DMS153 (cell line): ENCODE measurements at regions not wholly inside any gene's neighbourhood (a gene's known extent, or its start where the extent isn't known, plus 50 kb on each side); places are given as distances from the start of the nearest gene placed in this dataset.
A peak's percentile ranks its signal among the peaks of the same experiment; 100 is the strongest.
"Not testable (repeated sequence)": the region's sequence is repeated elsewhere in the genome, so short reads cannot be mapped to it uniquely, and the experiment has no call there.

Source experiments
- DNase-seq: peaks from one replicate; lab custom pipeline; 2025; lab: John Stamatoyannopoulos, UW

- no peak for DNase-seq
Observed at GRCh38 chrX:82292803-82293202, 1090.9 kb downstream of the SH3BGRL start.

GRCh38 chrX:82320569-82320968 is 1118.7 kb downstream of the SH3BGRL start:
- peak; percentile 2 for DNase-seq

GRCh38 chrX:82333575-82333974 is 1131.7 kb downstream of the SH3BGRL start:
- DNase-seq = no peak

- DNase-seq = no peak
Observed at GRCh38 chrX:82335772-82336171, 1133.9 kb downstream of the SH3BGRL start.

- DNase-seq = no peak
Observed at GRCh38 chrX:82342531-82342930, 1140.6 kb downstream of the SH3BGRL start.

GRCh38 chrX:82362550-82362949 is 1145.5 kb upstream of the POU3F4 start:
- DNase-seq = peak; percentile 51

GRCh38 chrX:82362990-82363389 is 1145.1 kb upstream of the POU3F4 start:
- no peak for DNase-seq

- DNase-seq = no peak
Observed at GRCh38 chrX:82370978-82371646, 1137.0 kb upstream of the POU3F4 start.

- DNase-seq = no peak
Observed at GRCh38 chrX:82384401-82384800, 1123.7 kb upstream of the POU3F4 start.

GRCh38 chrX:82412858-82413257 is 1095.2 kb upstream of the POU3F4 start:
- DNase-seq = no peak

- DNase-seq = no peak
Observed at GRCh38 chrX:82442281-82442680, 1065.8 kb upstream of the POU3F4 start.

GRCh38 chrX:82451725-82452124 is 1056.4 kb upstream of the POU3F4 start:
- DNase-seq = no peak

GRCh38 chrX:82455852-82456251 is 1052.2 kb upstream of the POU3F4 start:
- DNase-seq = not testable (repeated sequence)

GRCh38 chrX:82458207-82458754 is 1049.8 kb upstream of the POU3F4 start:
- no peak for DNase-seq

GRCh38 chrX:82466994-82467393 is 1041.1 kb upstream of the POU3F4 start:
- DNase-seq = no peak
